Cardiac muscle cell (in vitro differentiated cells and primary cell): ENCODE measurements at regions not wholly inside any gene's neighbourhood (a gene's known extent, or its start where the extent isn't known, plus 50 kb on each side); places are given as distances from the start of the nearest gene placed in this dataset.

Source experiments
- DNase-seq, 2 donors: peaks; one replicate each; pipeline versions ENCODE4 v3.0.0 to v3.0.0-alpha.2; 2010 to 2017; ENCODE audit warnings: low read depth in 1 of 2, low spot score in 1 of 2
- H3K27ac ChIP-seq: fragments of 200-600 bp; sonication (generic); 2 replicates; pipeline ENCODE4 v1.5.1; 2016
- H3K27me3 ChIP-seq: fragments of 200-600 bp; sonication (generic); 2 replicates; pipeline ENCODE4 v1.6.0; 2016; ENCODE audit warnings: control low read depth
- H3K36me3 ChIP-seq: fragments of 200-600 bp; sonication (generic); 2 replicates; pipeline ENCODE4 v1.5.1; 2016; ENCODE audit warnings: control low read depth
- H3K4me1 ChIP-seq: fragments of 200-600 bp; sonication (generic); 2 replicates; pipeline ENCODE4 v1.8.1; 2017; ENCODE audit warnings: low read depth, mild to moderate bottlenecking, mixed run types
- H3K4me3 ChIP-seq: fragments of 200-600 bp; sonication (generic); 2 replicates; pipeline ENCODE4 v1.5.1; 2016; ENCODE audit warnings: mild to moderate bottlenecking
- H3K9me3 ChIP-seq: fragments of 200-600 bp; sonication (generic); 2 replicates; pipeline ENCODE4 v1.5.1; 2017; ENCODE audit warnings: low read depth, mild to moderate bottlenecking, control low read depth
- TF ChIP-seq, protein P1 (sequence below): IDR thresholded peaks from 2 replicates; pipeline ENCODE4 v1.5.1; 2012; ENCODE audit warnings: low read depth, mild to moderate bottlenecking, low read length

DNA sequence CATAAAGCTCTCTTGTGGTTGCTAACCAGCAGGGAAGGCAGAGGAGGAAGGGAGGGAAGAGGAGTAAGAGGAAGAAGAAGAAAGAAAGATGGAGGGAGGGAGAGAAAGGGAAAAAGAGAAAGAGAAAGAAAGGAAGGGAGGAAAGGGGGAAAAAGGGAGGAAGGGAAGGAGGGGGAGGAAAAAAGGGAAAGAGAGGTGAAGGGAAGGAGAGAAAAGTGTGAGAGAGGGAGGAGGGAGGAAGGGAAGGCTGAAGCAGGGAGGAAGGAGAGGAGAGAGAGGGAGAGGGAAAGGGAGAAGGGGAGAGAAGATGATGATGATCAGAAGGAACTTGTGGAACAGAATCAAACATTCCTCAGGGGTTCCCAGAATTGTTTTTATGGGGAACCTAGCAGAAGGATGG lies 57.5 kb upstream of the TOX2 start:
- H3K36me3 ChIP-seq: no peaks in the 10 kb centered on the region
- H3K27ac ChIP-seq: no peak overlapping the region
- no peaks in the 10 kb centered on the region for H3K9me3 ChIP-seq
- no peak overlapping the region for H3K4me3 ChIP-seq
- TF ChIP-seq, protein P1, sequence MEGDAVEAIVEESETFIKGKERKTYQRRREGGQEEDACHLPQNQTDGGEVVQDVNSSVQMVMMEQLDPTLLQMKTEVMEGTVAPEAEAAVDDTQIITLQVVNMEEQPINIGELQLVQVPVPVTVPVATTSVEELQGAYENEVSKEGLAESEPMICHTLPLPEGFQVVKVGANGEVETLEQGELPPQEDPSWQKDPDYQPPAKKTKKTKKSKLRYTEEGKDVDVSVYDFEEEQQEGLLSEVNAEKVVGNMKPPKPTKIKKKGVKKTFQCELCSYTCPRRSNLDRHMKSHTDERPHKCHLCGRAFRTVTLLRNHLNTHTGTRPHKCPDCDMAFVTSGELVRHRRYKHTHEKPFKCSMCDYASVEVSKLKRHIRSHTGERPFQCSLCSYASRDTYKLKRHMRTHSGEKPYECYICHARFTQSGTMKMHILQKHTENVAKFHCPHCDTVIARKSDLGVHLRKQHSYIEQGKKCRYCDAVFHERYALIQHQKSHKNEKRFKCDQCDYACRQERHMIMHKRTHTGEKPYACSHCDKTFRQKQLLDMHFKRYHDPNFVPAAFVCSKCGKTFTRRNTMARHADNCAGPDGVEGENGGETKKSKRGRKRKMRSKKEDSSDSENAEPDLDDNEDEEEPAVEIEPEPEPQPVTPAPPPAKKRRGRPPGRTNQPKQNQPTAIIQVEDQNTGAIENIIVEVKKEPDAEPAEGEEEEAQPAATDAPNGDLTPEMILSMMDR: no peak
- H3K27me3 ChIP-seq: no peaks in the 10 kb centered on the region
- no peaks in the 10 kb centered on the region for H3K4me1 ChIP-seq
- DNase-seq: no peak

DNA sequence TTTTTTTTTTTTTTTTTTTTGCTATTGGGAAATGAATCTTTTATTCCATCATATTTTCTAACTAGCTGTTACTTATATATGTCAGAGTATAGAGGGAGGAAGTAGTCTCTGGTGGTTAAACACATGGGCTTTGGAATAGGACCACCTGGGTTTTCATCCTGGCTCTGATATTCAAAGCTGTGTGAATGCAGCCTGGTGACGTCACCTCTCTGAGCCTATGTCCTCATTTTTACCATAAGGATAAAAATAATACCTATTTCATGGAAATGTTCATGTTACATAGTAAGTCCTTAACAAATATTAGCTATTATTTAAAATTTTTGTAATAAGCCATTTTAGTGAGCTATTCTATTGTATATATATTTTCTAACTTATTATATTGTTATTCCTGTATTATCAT lies 58.8 kb upstream of the TOX2 start:
- no peaks in the 10 kb centered on the region for H3K27me3 ChIP-seq
- no peaks in the 10 kb centered on the region for H3K9me3 ChIP-seq
- TF ChIP-seq, protein P1: no peak
- no peaks in the 10 kb centered on the region for H3K36me3 ChIP-seq
- no peak overlapping the region for H3K4me3 ChIP-seq
- DNase-seq: no peak
- no peaks in the 10 kb centered on the region for H3K4me1 ChIP-seq
- H3K27ac ChIP-seq: no peak overlapping the region

DNA sequence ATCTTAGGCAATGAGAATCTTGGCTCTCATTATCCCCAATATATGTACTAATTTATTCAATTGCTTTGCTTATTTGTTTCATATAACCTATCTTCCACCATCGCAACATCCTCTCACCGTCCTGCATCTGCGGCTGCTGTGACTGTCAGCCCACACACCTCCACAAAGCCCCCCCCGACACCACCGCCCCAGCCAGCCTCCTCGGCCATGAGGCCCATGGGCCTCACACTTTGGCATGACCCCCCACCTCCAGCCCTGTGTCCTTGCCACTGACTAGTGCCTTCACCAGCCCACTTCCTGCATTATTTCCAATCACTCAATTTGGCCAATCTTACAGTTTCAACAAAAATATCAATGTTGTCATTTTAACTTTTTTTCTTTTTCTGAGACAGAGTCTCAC lies 60.7 kb upstream of the TOX2 start:
- Histone ChIP-seq H3K9me3 (no peaks in the 10 kb centered on the region), H3K27me3 (no peaks in the 10 kb centered on the region), H3K36me3 (no peaks in the 10 kb centered on the region), H3K4me3 (no peak overlapping the region), H3K27ac (no peak overlapping the region), H3K4me1 (no peaks in the 10 kb centered on the region)
- TF ChIP-seq, protein P1: no peak
- no peak for DNase-seq

DNA sequence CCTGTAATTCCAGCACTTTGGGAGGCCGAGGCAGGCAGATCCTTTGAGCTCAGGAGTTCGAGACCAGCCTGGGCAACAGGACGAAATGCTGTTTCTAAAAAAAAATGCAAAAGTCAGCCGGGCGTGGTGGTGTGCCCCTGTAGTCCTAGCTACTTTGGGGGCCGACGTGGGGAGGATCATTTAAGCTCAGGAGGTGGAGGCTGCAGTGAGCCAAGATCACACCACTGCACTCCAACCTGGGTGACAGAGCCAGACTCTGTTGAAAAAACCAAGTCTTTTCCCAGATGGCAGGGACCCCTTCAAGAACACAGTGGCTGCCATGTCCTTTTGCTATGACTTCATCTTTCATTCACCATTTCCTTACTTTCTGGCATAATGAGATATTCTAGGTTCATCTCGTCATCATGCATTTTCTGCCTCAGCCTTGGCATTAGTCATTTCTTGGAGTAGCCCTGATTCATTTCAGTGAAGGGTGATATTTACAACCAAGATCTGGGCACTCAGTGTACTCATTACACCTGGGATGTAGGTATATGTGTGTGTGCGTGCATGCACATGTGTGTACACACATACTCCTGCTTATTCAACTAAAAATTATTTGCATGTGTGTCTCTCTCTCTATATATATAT lies 61.4 kb upstream of the TOX2 start:
- TF ChIP-seq, protein P1: no peak
- DNase-seq: no peak
- H3K27ac ChIP-seq: no peak overlapping the region
- H3K9me3 ChIP-seq: no peaks in the 10 kb centered on the region
- H3K27me3 ChIP-seq: no peaks in the 10 kb centered on the region
- H3K4me3 ChIP-seq: no peak overlapping the region
- H3K4me1 ChIP-seq: no peaks in the 10 kb centered on the region
- no peaks in the 10 kb centered on the region for H3K36me3 ChIP-seq

DNA sequence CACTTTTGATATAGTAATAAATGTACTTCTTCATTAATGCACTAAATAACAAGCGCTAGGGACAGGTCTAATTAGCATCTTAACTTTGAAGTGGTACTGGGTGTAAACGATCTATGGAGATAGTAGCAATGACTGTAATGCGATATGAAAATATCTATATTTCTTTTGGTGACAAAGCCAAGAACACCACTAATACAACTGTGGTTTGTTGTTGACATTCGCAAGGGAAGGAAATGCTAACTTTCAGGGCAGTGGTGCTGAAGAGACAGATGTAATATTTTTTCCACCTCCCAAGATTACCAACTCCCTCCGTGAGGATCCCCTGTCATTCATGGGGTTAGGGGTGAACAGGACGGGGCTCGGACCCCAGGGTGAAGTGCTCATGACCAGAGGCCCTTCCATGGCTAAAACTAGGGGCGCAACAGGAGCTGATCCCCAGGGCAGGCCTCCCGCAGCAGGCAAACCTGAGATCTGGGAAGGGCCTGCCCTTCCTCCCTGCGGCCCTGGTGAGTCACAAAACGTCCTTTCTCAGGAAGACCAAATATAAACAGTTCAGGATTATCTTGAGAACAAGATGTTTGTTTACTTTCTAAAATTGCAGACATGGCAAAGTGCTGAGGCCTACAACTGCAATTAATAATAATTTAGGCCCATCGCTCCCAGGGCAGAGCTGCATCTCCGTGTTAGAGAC lies 65.0 kb upstream of the TOX2 start:
- TF ChIP-seq, protein P1: no peak
- peak in 1 of 2 donors; percentile 54 for DNase-seq
- H3K4me1 ChIP-seq: no peaks in the 10 kb centered on the region
- no peaks in the 10 kb centered on the region for H3K36me3 ChIP-seq
- H3K27me3 ChIP-seq: no peaks in the 10 kb centered on the region
- H3K4me3 ChIP-seq: no peak overlapping the region
- no peak overlapping the region for H3K27ac ChIP-seq
- H3K9me3 ChIP-seq: no peaks in the 10 kb centered on the region
